ENCODE measurements at regions not wholly inside any gene's neighbourhood (a gene's known extent, or its start where the extent isn't known, plus 50 kb on each side); places are given as distances from the start of the nearest gene placed in this dataset.

- TF ChIP-seq PKNOX1 (IDR thresholded peaks at IDR 0.05) (no peak), HDGF (IDR thresholded peaks at IDR 0.05; ENCODE audit: borderline replicate concordance) (no peak), BHLHE40 (IDR thresholded peaks at IDR 0.05; ENCODE audit: borderline replicate concordance) (no peak), ELF4 (IDR thresholded peaks at IDR 0.05) (no peak), TARDBP (IDR thresholded peaks at IDR 0.05) (no peak), SP1 (IDR thresholded peaks at IDR 0.05) (no peak), FOXM1 (IDR thresholded peaks at IDR 0.05; ENCODE audit: borderline replicate concordance) (no peak), FOXK2 (IDR thresholded peaks at IDR 0.05) (no peak)
Observed at GRCh38 chr15:72983801-72984545, 68.3 kb upstream of the NEO1 start.

Data from HEK293T (cell line).